NCI-H1436 (cell line): ENCODE measurements at regions not wholly inside any gene's neighbourhood (a gene's known extent, or its start where the extent isn't known, plus 50 kb on each side); places are given as distances from the start of the nearest gene placed in this dataset.
"Not testable (repeated sequence)": the region's sequence is repeated elsewhere in the genome, so short reads cannot be mapped to it uniquely, and the experiment has no call there.

Experiments used
- DNase-seq: peaks from one replicate; lab custom pipeline; 2025; lab: John Stamatoyannopoulos, UW

DNA sequence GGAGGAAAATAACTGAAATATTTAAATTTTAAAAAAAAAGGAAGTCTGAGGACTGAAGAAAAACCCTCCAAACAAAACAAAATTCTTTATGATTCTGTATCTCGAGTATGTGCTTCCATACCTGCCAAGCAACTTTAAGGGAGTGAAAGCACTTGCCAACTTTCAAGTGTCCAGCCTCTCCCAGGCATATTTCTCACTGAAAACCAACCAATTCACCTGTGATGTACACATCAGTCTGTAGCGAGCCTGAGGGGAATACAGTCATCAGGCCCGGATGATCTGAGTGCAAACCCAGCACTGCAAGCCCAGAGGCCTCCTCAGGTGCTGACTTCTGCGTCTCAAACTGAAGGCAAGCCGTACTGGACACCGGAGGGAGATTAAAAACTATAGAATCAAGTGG lies 164.8 kb upstream of the NT5E start:
- no peak for DNase-seq

GRCh38 chr6:85283436-85283835 lies 166.4 kb upstream of the NT5E start:
- DNase-seq = no peak

DNA sequence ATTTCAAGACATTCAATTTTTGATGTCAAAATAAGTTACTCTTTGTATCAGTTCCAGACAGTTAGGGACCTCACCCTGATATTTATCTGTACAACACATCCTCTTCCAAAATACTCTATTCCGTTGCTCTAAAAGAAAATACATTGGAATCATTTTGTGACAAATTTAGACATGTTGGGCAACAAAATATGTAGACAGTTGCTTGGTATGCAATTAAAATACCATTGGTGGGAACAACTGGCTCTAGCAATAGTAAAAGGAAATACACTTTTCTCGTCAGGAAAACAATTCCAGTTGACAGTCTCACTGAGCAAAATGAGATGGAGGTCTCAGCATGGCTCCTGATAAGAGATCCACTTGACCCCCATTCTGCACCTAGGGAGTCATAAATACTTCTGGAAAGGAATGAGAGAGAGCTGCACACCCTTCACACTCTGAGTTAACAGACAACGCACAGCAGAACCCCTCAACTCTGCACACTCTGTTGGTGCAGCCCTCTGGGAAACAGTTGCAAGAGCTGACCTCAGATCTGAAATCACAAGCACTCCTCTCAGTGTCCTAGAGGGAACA lies 171.3 kb upstream of the NT5E start:
- DNase-seq = no peak

- not testable (repeated sequence) for DNase-seq
These were observed 173.9 kb upstream of the NT5E start for GRCh38 chr6:85276026-85276425.

- no peak for DNase-seq
These were observed 174.4 kb upstream of the NT5E start for GRCh38 chr6:85275338-85275985.

DNA sequence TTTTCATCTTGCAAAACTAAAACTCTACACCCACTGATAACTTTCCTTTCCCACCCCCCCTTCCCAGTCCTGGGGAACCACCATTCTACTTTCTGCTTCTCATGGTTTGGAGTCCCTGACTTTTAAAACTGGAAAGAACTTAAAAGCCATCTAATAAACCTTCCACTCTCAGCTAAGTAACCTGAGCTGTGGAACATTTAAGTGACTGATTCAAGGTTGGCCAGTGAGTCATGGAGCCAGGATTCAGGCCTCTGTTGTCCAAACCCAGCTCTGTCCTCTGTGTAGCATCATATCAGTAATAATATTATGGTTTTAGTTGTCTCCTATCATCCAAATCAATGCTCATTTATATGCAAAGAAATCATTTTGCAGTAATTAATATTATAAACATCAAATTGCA lies 176.0 kb upstream of the NT5E start:
- DNase-seq = no peak

- DNase-seq = no peak
These were observed 176.8 kb upstream of the NT5E start for GRCh38 chr6:85273046-85273445.

DNA sequence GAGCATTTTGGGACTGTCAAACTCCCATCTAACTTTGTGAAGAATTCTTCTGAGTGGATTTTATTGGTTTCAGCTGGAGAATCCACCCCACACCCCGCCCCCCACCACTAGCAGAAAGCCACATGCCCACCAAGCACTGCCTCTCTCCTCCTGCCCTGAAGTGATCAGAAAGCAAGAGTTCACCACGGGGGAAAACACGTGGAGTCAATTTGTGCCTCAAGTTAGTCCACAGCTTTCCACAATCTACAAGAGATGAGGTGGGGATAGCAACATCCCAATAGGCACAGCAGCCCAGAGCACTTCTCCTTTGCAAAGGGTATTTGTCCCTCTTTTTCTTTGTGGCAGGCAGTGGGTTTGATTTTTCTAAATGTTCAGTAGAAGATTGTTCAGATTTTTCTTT lies 177.3 kb upstream of the NT5E start:
- DNase-seq = no peak

DNA sequence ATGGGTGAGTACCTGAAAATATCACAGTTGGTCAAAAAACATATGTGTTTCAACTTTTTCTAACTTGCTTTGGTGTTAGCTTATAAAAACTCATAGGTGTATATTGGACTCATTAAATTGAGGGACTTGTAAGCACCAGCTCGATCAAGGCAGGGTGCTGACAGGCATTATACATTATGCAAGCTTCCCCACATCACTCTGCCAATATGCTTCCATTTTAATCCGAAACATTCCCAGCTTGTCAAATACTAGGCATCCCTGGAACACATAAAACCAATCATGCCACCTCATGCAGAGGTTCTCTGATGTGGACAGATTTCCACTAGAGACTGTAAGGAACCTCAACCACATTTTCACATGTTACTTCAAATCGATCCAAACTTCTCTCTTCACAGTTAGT lies 187.3 kb upstream of the NT5E start:
- no peak for DNase-seq

GRCh38 chr6:85261271-85261670 lies 188.6 kb upstream of the NT5E start:
- DNase-seq = no peak

- DNase-seq = no peak
These were observed 194.2 kb upstream of the NT5E start for GRCh38 chr6:85255661-85256060.

DNA sequence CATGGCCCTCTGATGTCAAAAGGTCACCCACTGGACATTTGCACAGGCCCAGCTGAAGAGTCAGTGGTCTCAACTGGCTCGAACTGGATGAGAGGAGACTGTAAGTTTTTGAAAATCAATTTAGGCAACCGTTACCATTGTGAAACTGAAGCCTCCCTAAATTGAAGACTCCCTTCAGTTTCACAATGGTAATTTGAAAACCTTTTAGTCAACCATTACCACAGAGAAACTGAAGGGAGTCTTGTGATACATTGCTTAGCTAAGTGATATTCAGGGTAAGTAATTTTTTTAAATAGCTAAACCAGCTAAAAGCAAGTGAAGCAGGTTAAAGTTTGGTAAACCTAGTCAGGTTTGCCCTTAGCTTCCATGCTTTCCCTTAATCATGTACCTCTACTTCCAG lies 197.3 kb upstream of the NT5E start:
- DNase-seq = no peak

DNA sequence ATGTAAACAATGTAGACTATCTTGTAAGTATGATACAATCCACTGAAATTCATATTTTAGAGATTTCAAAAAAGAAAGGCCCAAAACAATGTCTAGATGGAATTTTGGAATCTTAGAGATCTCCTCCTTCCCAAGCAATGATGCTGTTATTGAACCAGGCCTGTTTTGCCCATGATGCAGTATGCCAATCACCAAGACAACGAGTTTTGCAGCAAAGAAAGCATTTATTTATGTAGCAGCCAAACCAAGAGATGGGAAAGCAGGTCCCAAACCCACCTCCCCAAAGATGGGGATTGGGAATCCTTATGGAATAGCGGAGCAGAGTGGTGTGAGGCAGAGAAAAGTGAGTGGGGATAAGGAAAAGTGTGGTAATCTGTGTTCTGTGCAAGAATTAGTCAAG lies 197.8 kb upstream of the NT5E start:
- DNase-seq = no peak

DNA sequence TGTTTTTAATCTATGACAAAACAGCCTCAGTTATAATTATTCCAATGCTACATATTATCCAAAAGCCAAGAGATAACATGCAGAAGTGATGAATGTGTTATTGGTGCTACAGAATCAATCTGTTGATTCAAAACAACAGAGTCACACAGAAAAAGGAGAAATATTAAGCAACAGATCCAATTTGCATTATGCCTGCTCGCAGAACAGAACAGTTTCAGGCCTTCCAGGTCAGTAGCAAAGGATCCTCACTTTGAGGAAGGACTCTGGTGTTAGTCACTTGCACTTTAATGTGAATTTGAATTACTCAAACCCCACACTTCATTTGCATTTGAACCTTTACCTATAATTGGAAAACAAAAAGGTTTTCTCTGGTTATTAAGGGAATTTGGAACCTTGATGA lies 198.6 kb upstream of the NT5E start:
- no peak for DNase-seq

- DNase-seq = no peak
These were observed 199.2 kb upstream of the NT5E start for GRCh38 chr6:85250586-85251220.

DNA sequence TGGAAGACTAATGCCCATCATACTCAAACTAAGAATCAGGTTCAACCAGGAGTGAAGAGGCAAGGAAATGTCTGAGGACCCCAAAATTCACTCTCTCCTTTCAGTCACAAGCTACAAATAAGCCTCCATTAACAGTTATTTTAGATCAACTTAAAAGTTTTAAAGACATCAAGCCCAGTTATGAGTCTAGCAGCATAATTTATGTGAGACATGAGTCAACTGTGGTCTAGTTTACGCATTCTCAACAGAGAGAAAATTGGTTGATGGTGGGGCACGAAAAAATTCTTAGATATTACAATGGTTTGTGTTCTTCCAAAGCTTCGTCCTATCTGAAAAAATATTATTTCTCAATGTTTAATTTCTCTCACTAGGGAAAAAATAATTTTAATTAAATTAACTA lies 204.9 kb upstream of the NT5E start:
- no peak for DNase-seq

GRCh38 chr6:85241498-85242052 lies 208.3 kb upstream of the NT5E start:
- DNase-seq = no peak

GRCh38 chr6:85240787-85241385 lies 209.0 kb upstream of the NT5E start:
- no peak for DNase-seq

DNA sequence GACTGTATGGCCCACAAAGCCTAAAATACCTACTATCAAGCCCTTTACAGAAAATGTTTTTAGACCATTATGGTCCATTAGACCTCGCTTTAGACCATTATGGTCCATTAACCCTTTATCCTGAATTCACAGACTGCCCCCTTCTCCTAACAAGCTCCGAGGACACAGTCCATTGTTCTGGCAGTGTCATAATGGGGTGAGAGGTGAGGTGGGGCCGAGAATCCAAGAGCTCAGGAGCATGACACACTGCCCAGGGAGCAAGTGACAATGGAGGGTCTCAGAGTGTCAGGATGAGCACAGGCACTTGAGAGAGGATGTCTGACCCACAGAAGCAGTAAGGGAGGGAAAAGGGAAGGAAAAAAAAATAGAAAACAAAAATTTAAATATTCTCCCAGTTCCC lies 212.4 kb upstream of the NT5E start:
- no peak for DNase-seq

- no peak for DNase-seq
These were observed 213.2 kb upstream of the NT5E start for GRCh38 chr6:85236636-85237035.

DNA sequence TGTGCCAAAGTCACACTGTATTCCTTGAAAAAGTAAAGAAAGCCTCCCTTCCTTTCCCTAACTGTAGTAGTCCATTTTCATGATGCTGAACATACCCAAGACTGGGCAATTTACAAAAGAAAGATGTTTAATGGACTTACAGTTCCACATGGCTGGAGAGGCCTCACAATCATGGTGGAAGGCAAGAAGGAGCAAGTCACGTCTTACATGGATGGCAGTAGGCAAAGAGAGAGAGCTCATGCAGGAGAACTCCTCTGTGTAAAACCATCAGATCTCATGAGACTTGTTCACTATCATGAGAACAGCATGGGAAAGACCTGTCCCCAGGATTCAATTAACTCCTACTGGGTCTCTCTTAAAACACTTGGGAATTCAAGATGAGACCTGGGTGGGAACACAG lies 222.5 kb upstream of the NT5E start:
- DNase-seq = not testable (repeated sequence)

GRCh38 chr6:85212794-85213193 lies 237.1 kb upstream of the NT5E start:
- not testable (repeated sequence) for DNase-seq

- no peak for DNase-seq
These were observed 254.6 kb upstream of the NT5E start for GRCh38 chr6:85195243-85195642.
